GM10266 (cell line): ENCODE measurements at regions not wholly inside any gene's neighbourhood (a gene's known extent, or its start where the extent isn't known, plus 50 kb on each side); places are given as distances from the start of the nearest gene placed in this dataset.

ENCODE experiments used
- DNase-seq: peaks from one replicate; pipeline ENCODE4 v3.0.0; 2012; ENCODE audit errors: extremely low spot score
- TF ChIP-seq, protein P1 (sequence below): IDR thresholded peaks from 2 replicates; pipeline ENCODE4 v1.5.1; 2012; ENCODE audit warnings: mild to moderate bottlenecking, low read depth; ENCODE audit not compliant: control insufficient read depth, insufficient read depth; ENCODE audit errors: missing control alignments

GRCh38 chr1:88529581-88529980 lies 154.5 kb upstream of the PKN2 start:
- TF ChIP-seq, protein P1, sequence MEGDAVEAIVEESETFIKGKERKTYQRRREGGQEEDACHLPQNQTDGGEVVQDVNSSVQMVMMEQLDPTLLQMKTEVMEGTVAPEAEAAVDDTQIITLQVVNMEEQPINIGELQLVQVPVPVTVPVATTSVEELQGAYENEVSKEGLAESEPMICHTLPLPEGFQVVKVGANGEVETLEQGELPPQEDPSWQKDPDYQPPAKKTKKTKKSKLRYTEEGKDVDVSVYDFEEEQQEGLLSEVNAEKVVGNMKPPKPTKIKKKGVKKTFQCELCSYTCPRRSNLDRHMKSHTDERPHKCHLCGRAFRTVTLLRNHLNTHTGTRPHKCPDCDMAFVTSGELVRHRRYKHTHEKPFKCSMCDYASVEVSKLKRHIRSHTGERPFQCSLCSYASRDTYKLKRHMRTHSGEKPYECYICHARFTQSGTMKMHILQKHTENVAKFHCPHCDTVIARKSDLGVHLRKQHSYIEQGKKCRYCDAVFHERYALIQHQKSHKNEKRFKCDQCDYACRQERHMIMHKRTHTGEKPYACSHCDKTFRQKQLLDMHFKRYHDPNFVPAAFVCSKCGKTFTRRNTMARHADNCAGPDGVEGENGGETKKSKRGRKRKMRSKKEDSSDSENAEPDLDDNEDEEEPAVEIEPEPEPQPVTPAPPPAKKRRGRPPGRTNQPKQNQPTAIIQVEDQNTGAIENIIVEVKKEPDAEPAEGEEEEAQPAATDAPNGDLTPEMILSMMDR, result no peak
- DNase-seq, result no peak

GRCh38 chr1:88530246-88530645 lies 153.8 kb upstream of the PKN2 start:
- DNase-seq, result no peak

GRCh38 chr1:88537787-88538186 lies 146.3 kb upstream of the PKN2 start:
- TF ChIP-seq, protein P1, result no peak

More at GRCh38 chr1:88530246-88530645, 153.8 kb upstream of the PKN2 start:
- TF ChIP-seq, protein P1, result no peak

GRCh38 chr1:88538222-88538899 lies 145.7 kb upstream of the PKN2 start:
- no peak for DNase-seq
- TF ChIP-seq, protein P1, result no peak

More at GRCh38 chr1:88537787-88538186, 146.3 kb upstream of the PKN2 start:
- no peak for DNase-seq

DNA sequence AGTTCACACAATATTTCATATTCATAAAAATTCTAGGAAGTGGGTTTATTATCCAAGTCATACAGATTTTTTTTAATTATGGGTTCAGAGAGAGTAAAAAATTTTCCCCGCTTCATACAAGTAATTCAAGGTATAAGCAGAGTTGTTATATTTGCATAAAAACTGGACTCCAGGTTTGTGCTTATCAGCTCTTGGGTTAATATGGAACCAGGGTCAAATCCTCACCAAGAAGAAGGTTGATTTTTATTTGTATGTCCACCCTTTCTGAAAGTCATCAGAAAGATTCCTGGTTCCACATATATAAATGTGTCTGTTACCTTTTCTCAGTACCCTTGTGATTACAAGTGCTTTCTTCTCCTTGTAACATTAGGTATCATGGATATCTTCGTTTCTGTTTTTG lies 143.8 kb upstream of the PKN2 start:
- no peak for DNase-seq
- TF ChIP-seq, protein P1, result no peak

- TF ChIP-seq, protein P1, result no peak
- no peak for DNase-seq
Observed at GRCh38 chr1:88541596-88541995, 142.5 kb upstream of the PKN2 start.

DNA sequence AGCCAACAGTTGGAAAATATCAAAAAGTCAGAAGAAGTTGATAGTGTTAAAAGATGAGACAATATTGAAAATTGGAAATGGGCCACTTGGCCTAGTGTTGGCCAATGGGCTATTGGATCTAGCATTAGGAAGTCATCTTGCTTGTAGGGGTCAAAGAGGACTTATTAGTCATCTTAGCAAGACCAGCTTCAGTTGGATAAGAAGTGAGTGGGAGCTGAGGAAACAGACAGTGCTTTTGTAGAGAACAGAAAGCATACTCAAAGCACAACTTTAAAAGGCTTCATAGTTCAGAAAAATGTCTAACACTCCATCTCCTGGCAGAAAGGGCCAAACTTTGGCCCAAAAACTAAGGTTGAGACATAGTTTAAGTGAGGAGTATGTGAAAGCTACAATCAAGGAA lies 139.9 kb upstream of the PKN2 start:
- no peak for DNase-seq
- TF ChIP-seq, protein P1, result no peak
